ENCODE measurements at regions not wholly inside any gene's neighbourhood (a gene's known extent, or its start where the extent isn't known, plus 50 kb on each side); places are given as distances from the start of the nearest gene placed in this dataset.

- TF ChIP-seq CTCF (IDR thresholded peaks at IDR 0.05): no peak
- TF ChIP-seq POLR2A (IDR thresholded peaks at IDR 0.05): no peak
These were observed 411.3 kb downstream of the SPRY1 start for GRCh38 chr4:123807866-123808265.

All from esophagus squamous epithelium (tissue), 4 donors.